ENCODE measurements at regions not wholly inside any gene's neighbourhood (a gene's known extent, or its start where the extent isn't known, plus 50 kb on each side); places are given as distances from the start of the nearest gene placed in this dataset.

DNA sequence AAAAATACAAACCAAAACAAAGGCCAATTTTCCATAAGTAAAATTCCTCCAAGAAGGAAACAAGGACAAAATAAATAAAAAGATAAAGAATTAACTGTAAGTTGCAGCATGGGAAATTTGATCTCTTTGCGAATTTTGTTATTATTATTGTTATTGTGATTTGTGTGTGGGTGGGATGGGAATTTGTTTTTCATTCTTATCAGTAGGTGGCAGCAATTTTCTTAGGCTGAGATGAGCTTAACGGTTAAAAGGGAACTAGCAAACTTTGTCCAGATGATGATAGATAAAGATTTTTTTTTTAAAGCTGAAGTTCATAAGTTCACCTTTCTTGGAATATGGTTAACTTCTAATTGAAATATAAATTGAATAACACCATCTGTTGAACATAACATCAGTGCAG lies 83.2 kb upstream of the IL1RAPL2 start:
- no peak overlapping the region for H3K14ac ChIP-seq (replicated peaks; ENCODE audit: low read depth, low read length)
- no peak overlapping the region for H4K91ac ChIP-seq (ENCODE audit: insufficient read depth, low read depth, low read length)
- no peak for ATAC-seq (ENCODE audit: low read depth)
- H3K27me3 ChIP-seq (ENCODE audit: control insufficient read depth, insufficient read depth, low read length): no peaks in the 10 kb centered on the region; the same call in 1 of the 2 replicates
- H2AFZ ChIP-seq (replicated peaks; ENCODE audit: low read length, poor library complexity): no peak overlapping the region
- H3K18ac ChIP-seq (ENCODE audit: low read depth, low read length): no peak overlapping the region
- intact Hi-C loops (cut with micrococcal nuclease): no loop called here
- 29 to 100% methylated on average over 1 of the region's 2 CpGs for WGBS, 2 experiments (ENCODE audit: extremely low coverage in 2 of 2, insufficient read length in 1 of 2)
- H3K36me3 ChIP-seq (ENCODE audit: control insufficient read depth, insufficient read depth, low read length): no peaks in the 10 kb centered on the region
- ChIA-PET CTCF (interaction anchor here (0.6 to 0.9 kb wide), 4 partner anchors 14 to 374 kb away, joined by 3 read pairs; no protein-coding TSS in a partner anchor), POLR2A (ENCODE audit: unreplicated experiment) (no interaction called here)
- no peak overlapping the region for H2AK5ac ChIP-seq (ENCODE audit: low read depth, low read length)
- no TSS peak for BruUV-seq (replicated peaks)
- no peak overlapping the region for H3K4ac ChIP-seq (ENCODE audit: low read depth, low read length)
- no peak overlapping the region for H4K8ac ChIP-seq (ENCODE audit: low read depth in 2 of 2, low read length in 2 of 2)
- H2AK9ac ChIP-seq (replicated peaks; ENCODE audit: low read depth, low read length, poor library complexity): no peak overlapping the region
- H2BK20ac ChIP-seq (ENCODE audit: low read depth, low read length): no peak overlapping the region
- no peaks in the 10 kb centered on the region for H3K9me3 ChIP-seq (ENCODE audit: control insufficient read depth, insufficient read depth, low read length)
- H2BK5ac ChIP-seq (ENCODE audit: low read depth, low read length, poor library complexity, severe bottlenecking): no peak overlapping the region
- H2BK15ac ChIP-seq (ENCODE audit: low read depth, low read length): no peak overlapping the region
- no peak overlapping the region for H2BK120ac ChIP-seq (ENCODE audit: low read depth, low read length)
- DNase-seq: no peak
- H4K20me1 ChIP-seq (ENCODE audit: insufficient read depth, low read length): no peaks in the 10 kb centered on the region
- H3K4me1 ChIP-seq (ENCODE audit: control insufficient read depth, insufficient read depth, low read length): no peaks in the 10 kb centered on the region
- no peak overlapping the region for H3K27ac ChIP-seq (ENCODE audit: insufficient read depth, low read length)
- no peaks in the 10 kb centered on the region for H3K79me1 ChIP-seq (ENCODE audit: low read depth in 1 of 2, low read length in 2 of 2)
- dilution Hi-C loops (cut with HindIII; ENCODE audit: low sequenced_read_pairs, unreplicated experiment): no loop called here
- no peak overlapping the region for H3K4me2 ChIP-seq (ENCODE audit: low read depth, low read length)
- no peak overlapping the region for H4K5ac ChIP-seq (ENCODE audit: low read depth, low read length)
- in situ Hi-C loops (cut with MboI; ENCODE audit: low sequenced_read_pairs): no loop called here
- no peak overlapping the region for H3K4me3 ChIP-seq (ENCODE audit: insufficient read depth, low read depth, low read length)
- H3K9ac ChIP-seq (ENCODE audit: low read depth, low read length): no peak overlapping the region
- TF ChIP-seq, protein P1, sequence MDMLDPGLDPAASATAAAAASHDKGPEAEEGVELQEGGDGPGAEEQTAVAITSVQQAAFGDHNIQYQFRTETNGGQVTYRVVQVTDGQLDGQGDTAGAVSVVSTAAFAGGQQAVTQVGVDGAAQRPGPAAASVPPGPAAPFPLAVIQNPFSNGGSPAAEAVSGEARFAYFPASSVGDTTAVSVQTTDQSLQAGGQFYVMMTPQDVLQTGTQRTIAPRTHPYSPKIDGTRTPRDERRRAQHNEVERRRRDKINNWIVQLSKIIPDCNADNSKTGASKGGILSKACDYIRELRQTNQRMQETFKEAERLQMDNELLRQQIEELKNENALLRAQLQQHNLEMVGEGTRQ (IDR thresholded peaks at IDR 0.05; ENCODE audit: low read depth, low read length): no peak
- TF ChIP-seq FOS (IDR thresholded peaks at IDR 0.05; ENCODE audit: low read depth, low read length): no peak
- no peak for TF ChIP-seq BHLHE40 (IDR thresholded peaks at IDR 0.05; ENCODE audit: low read depth, low read length)
- TF ChIP-seq, protein P2, sequence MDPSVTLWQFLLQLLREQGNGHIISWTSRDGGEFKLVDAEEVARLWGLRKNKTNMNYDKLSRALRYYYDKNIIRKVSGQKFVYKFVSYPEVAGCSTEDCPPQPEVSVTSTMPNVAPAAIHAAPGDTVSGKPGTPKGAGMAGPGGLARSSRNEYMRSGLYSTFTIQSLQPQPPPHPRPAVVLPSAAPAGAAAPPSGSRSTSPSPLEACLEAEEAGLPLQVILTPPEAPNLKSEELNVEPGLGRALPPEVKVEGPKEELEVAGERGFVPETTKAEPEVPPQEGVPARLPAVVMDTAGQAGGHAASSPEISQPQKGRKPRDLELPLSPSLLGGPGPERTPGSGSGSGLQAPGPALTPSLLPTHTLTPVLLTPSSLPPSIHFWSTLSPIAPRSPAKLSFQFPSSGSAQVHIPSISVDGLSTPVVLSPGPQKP (IDR thresholded peaks at IDR 0.05; ENCODE audit: borderline replicate concordance, low read depth, low read length): no peak
- TF ChIP-seq MAZ (IDR thresholded peaks at IDR 0.05; ENCODE audit: borderline replicate concordance, low read depth, low read length): no peak
- TF ChIP-seq CHD1 (IDR thresholded peaks at IDR 0.05; ENCODE audit: low read depth, low read length): no peak
- TF ChIP-seq RFX5 (IDR thresholded peaks at IDR 0.05; ENCODE audit: low read depth, low read length): no peak
- no peak for TF ChIP-seq RAD21 (IDR thresholded peaks at IDR 0.05; ENCODE audit: low read length)
- TF ChIP-seq CEBPB (IDR thresholded peaks at IDR 0.05; ENCODE audit: low read depth, low read length): no peak
- no peak for TF ChIP-seq NFE2L2 (IDR thresholded peaks at IDR 0.05; ENCODE audit: low read depth, low read length)
- TF ChIP-seq RCOR1 (IDR thresholded peaks at IDR 0.05; ENCODE audit: insufficient replicate concordance, low read length): no peak
- H3K9me1 ChIP-seq (ENCODE audit: insufficient read depth, low read length): no peaks in the 10 kb centered on the region
- no peak overlapping the region for H3K56ac ChIP-seq (ENCODE audit: extremely low read depth, insufficient read depth, low read length)
- H3K23ac ChIP-seq (ENCODE audit: low read depth, low read length): no peak overlapping the region

Measured in IMR-90 (cell line).